HAP-1 (cell line): ENCODE measurements at regions not wholly inside any gene's neighbourhood (a gene's known extent, or its start where the extent isn't known, plus 50 kb on each side); places are given as distances from the start of the nearest gene placed in this dataset.
"Not testable (repeated sequence)": the region's sequence is repeated elsewhere in the genome, so short reads cannot be mapped to it uniquely, and the experiment has no call there.

ENCODE experiments used
- DNase-seq, 2 experiments: peaks; one replicate each; pipeline ENCODE4 v3.0.0-alpha.2; 2016 to 2020; ENCODE audit warnings: low spot score in 2 of 2
- H3K27me3 ChIP-seq: fragments of 250-450 bp; sonication (Bioruptor Pico); 2 replicates; pipeline ENCODE4 v1.5.1; 2020; ENCODE audit warnings: low read depth, mild to moderate bottlenecking, moderate library complexity
- H3K36me3 ChIP-seq: fragments of 250-450 bp; sonication (Bioruptor Pico); replicated peaks from 2 replicates; pipeline ENCODE4 v1.5.1; 2020; ENCODE audit warnings: mild to moderate bottlenecking
- H3K4me1 ChIP-seq: fragments of 250-450 bp; sonication (Bioruptor Pico); 2 replicates; pipeline ENCODE4 v1.5.1; 2020; ENCODE audit warnings: mild to moderate bottlenecking
- H3K4me3 ChIP-seq: fragments of 250-450 bp; sonication (Bioruptor Pico); 2 replicates; pipeline ENCODE4 v1.5.1; 2020; ENCODE audit warnings: mild to moderate bottlenecking, moderate library complexity
- H3K9me3 ChIP-seq: fragments of 250-450 bp; sonication (Bioruptor Pico); 2 replicates; pipeline ENCODE4 v1.5.1; 2020; ENCODE audit warnings: mild to moderate bottlenecking, moderate library complexity
- in situ Hi-C: fragments of 300-500 bp; cut with MboI; formaldehyde crosslinking; loops from 3 replicates; pipeline ENCODE4 v1.14.3; 2020; ENCODE audit warnings: low sequenced_read_pairs, inconsistent platforms, mixed read lengths

- Histone ChIP-seq H3K4me3 (no peak overlapping the region), H3K4me1 (peaks cover 10% of the 10 kb centered on the region), H3K9me3 (peaks cover 8% of the 10 kb centered on the region; the same call in 1 of the 2 replicates), H3K27me3 (no peaks in the 10 kb centered on the region), H3K36me3 (no peaks in the 10 kb centered on the region)
- no peak for DNase-seq
- in situ Hi-C loops = loop anchor here (10.0 kb wide), 2 partner anchors 205 to 265 kb away; no protein-coding TSS in a partner anchor
Observed at GRCh38 chr21:32929633-32930038, 96.1 kb upstream of the OLIG2 start.

DNA sequence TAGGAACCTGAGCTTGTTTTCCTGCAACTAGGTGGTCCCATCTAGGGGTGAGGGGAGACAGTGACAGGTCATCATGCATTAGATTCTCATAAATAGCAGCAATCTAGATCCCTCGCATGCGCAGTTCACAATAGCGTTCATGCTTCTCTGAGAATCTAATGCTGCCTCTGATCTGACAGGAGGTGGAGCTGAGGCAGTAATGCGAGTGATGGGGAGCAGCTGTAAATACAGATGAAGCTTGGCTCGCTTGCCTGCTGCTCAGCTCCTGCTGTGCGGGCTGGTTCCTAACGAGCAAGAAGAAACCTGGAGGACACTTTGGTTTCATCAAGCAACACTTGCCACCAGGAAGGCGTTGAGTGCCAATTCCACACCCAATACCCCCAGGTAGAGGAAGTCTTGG is 95.1 kb upstream of the OLIG2 start:
- no peaks in the 10 kb centered on the region; the same call in 1 of the 2 replicates for H3K9me3 ChIP-seq
- DNase-seq = no peak
- in situ Hi-C loops = loop anchor here (10.0 kb wide), 2 partner anchors 204 to 264 kb away; no protein-coding TSS in a partner anchor
- H3K27me3 ChIP-seq = no peaks in the 10 kb centered on the region
- no peak overlapping the region for H3K4me3 ChIP-seq
- H3K36me3 ChIP-seq = no peaks in the 10 kb centered on the region
- peaks cover 10% of the 10 kb centered on the region for H3K4me1 ChIP-seq

- in situ Hi-C loops = loop anchor here (10.0 kb wide), 2 partner anchors 201 to 261 kb away; no protein-coding TSS in a partner anchor
- DNase-seq, H3K4me1 ChIP-seq, H3K36me3 ChIP-seq, H3K27me3 ChIP-seq, H3K4me3 ChIP-seq, H3K9me3 ChIP-seq: not testable (repeated sequence)
Observed at GRCh38 chr21:32934068-32934467, 91.7 kb upstream of the OLIG2 start.

DNA sequence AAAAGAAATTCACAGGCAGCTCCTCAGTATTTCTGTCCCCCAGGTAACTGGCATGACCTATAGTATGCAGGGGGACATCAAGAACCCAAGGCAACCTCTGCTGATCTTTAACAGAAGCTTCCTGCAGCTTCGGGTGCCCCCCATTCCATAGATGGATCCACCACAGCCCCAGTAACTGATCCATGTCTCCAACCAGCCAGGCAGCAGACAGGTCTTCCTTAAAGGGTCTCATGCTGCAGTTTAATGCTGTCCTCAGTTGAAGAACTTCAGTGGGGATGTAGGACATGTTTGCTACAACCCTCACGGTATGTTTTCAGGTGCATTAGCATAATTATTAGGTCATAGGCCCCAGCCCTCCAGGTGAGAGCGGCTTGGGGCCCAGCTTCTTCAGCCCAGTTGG is 90.9 kb upstream of the OLIG2 start:
- Histone ChIP-seq H3K36me3 (no peaks in the 10 kb centered on the region), H3K9me3 (no peaks in the 10 kb centered on the region), H3K4me3 (no peak overlapping the region), H3K27me3 (no peaks in the 10 kb centered on the region), H3K4me1 (peaks cover 5% of the 10 kb centered on the region)
- no peak for DNase-seq
- in situ Hi-C loops = loop anchor here (10.0 kb wide), 2 partner anchors 200 to 260 kb away; no protein-coding TSS in a partner anchor

DNA sequence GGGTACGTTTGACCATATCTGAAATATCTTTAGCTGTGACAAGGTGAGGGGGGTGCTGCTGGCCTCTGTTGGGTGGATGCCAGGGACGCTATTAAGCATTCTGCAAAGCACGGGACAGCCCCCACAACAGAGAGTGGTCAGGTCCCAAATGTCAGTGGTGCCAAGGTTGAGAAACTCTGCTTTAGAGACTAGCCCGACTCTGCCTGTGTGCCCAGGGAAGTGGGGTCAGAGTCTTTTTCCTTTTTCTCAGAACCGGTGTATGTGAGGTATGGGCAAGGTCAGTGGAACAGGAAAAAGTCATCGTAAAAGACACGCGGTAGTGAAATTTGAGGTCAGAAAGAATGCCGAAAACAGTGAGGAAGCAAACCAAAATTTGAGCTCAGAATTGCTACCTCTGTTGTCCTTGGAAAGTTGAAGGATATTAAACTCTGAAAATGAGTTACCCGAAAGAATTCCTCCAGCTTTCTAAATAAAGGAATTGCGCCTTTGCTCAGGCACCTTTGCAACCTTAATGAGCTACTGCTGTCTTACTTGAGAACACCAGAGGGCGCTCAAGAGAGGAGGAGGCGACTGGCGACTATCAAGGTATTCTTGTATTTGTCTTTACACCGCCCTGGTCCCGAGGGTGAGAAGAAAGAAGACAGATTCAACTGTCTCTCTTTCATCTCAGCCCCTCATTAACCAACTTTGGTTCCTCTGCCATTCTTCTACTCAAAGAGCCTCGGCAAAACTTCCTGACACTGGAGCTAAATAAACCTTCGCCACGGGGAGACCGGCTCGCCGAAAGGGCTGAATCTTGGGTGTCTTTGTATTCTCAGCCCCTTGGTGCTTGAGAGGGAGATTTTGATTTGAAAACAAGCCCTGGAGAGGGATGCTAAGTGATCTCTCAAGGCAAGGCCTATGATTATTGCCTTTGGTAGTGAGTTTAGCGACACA is 85.4 kb upstream of the OLIG2 start:
- Histone ChIP-seq H3K4me3 (no peak overlapping the region), H3K9me3 (no peaks in the 10 kb centered on the region), H3K4me1 (peaks cover 7% of the 10 kb centered on the region), H3K27me3 (no peaks in the 10 kb centered on the region), H3K36me3 (no peaks in the 10 kb centered on the region)
- in situ Hi-C loops = no loop called here
- peak; percentile 52 to 73 for DNase-seq

- H3K9me3 ChIP-seq = no peaks in the 10 kb centered on the region
- no peak for DNase-seq
- in situ Hi-C loops = no loop called here
- H3K27me3 ChIP-seq = no peaks in the 10 kb centered on the region
- H3K36me3 ChIP-seq = no peaks in the 10 kb centered on the region
- peaks cover 7% of the 10 kb centered on the region for H3K4me1 ChIP-seq
- no peak overlapping the region for H3K4me3 ChIP-seq
Observed at GRCh38 chr21:32941263-32941662, 84.5 kb upstream of the OLIG2 start.

DNA sequence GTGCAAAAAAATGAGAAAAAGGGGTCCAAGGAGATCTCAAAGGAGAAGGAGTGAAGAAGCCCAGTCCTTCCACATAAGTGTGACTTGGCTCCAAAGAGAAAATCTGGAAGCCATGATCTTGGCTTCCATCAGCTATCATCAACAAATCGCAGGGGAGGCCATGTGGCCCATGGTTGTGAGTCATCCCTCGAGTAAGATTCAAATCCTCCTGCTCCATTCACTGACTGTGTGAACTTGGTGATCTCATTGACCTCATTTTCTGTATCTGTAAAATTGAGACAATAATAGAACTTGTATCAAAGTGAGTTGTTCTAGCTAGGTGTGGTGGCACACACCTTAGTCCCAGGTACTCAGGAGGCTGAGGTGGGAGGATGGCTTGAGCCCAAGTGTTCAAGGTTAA is 79.1 kb upstream of the OLIG2 start:
- Histone ChIP-seq H3K9me3 (no peaks in the 10 kb centered on the region), H3K36me3 (no peaks in the 10 kb centered on the region), H3K4me1 (peaks cover 9% of the 10 kb centered on the region), H3K4me3 (no peak overlapping the region), H3K27me3 (no peaks in the 10 kb centered on the region)
- no peak for DNase-seq
- in situ Hi-C loops = no loop called here

- in situ Hi-C loops = no loop called here
- H3K27me3 ChIP-seq = no peaks in the 10 kb centered on the region
- DNase-seq = no peak
- H3K36me3 ChIP-seq = no peaks in the 10 kb centered on the region
- H3K4me3 ChIP-seq = no peak overlapping the region
- H3K9me3 ChIP-seq = no peaks in the 10 kb centered on the region
- peaks cover 20% of the 10 kb centered on the region for H3K4me1 ChIP-seq
Observed at GRCh38 chr21:32947736-32948135, 78.0 kb upstream of the OLIG2 start.

DNA sequence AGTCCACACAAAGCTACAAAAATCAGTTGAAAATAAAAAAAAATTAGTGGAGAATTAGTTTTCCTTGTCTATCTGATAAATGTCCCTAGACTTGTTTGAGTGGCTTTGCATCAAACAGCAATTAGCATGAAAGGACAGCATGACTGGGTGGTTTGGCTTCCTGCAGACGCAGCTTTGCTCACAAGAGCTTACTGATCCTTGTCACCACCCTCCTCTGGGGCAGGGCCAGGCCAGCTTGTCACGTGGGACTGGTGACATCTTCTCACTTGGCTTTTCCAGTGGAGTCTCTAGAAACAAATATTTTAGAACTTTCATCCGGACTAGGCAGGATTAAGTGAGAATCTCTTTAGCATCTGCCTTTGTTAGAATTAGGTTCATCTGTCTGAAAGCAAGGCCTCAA is 76.0 kb upstream of the OLIG2 start:
- Histone ChIP-seq H3K36me3 (no peaks in the 10 kb centered on the region), H3K9me3 (no peaks in the 10 kb centered on the region), H3K27me3 (no peaks in the 10 kb centered on the region), H3K4me1 (peaks cover 36% of the 10 kb centered on the region), H3K4me3 (no peak overlapping the region)
- no peak for DNase-seq
- in situ Hi-C loops = no loop called here

DNA sequence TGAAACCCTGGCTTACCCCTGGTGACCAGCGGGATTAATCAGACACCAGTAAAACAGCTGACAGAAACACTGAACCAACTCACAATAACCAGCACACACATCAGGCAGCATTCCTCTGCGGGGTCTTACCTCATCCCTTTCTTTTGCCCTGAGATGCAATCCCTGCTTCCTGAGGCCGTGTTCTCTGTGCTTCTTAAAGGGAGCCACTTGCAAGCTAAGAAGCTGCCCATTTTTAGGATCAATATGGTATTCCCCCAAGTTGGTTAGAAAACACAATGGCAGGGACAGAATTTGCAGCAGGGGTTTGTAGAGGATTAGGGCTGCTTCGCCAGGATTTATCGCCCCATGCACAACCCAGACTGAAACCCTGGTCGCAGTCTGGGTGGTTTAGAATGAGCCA is 74.7 kb upstream of the OLIG2 start:
- Histone ChIP-seq H3K36me3 (no peaks in the 10 kb centered on the region), H3K4me1 (peaks cover 47% of the 10 kb centered on the region), H3K4me3 (no peak overlapping the region), H3K9me3 (no peaks in the 10 kb centered on the region), H3K27me3 (no peaks in the 10 kb centered on the region)
- in situ Hi-C loops = no loop called here
- DNase-seq = no peak

DNA sequence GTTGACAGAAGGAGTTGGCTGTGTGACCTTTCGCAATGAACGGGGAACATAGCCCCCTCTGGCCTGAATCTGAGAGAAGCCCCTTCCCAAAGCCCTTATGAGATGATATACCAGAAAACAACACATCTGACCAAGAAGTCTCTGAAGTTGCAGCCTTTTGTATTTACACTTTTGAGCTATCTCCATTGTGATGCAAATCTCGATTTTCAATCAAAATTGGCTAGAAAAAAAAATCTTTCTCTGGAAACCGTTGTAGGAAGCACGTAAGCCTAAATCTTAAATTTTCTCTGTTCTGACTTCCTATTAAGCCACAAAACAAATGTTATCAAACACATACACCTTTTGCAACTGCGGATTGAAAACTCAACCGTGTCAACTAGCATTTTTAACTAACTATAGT is 71.4 kb upstream of the OLIG2 start:
- Histone ChIP-seq H3K27me3 (no peaks in the 10 kb centered on the region), H3K4me1 (peaks cover 60% of the 10 kb centered on the region), H3K9me3 (no peaks in the 10 kb centered on the region), H3K36me3 (no peaks in the 10 kb centered on the region), H3K4me3 (no peak overlapping the region)
- peak in 1 of 2 experiments; percentile 60 for DNase-seq
- in situ Hi-C loops = no loop called here

- H3K36me3 ChIP-seq = no peaks in the 10 kb centered on the region
- no peaks in the 10 kb centered on the region for H3K9me3 ChIP-seq
- no peak for DNase-seq
- H3K4me1 ChIP-seq = peaks cover 71% of the 10 kb centered on the region
- H3K27me3 ChIP-seq = no peaks in the 10 kb centered on the region
- H3K4me3 ChIP-seq = no peak overlapping the region
- in situ Hi-C loops = no loop called here
Observed at GRCh38 chr21:32955311-32956060, 70.2 kb upstream of the OLIG2 start.

DNA sequence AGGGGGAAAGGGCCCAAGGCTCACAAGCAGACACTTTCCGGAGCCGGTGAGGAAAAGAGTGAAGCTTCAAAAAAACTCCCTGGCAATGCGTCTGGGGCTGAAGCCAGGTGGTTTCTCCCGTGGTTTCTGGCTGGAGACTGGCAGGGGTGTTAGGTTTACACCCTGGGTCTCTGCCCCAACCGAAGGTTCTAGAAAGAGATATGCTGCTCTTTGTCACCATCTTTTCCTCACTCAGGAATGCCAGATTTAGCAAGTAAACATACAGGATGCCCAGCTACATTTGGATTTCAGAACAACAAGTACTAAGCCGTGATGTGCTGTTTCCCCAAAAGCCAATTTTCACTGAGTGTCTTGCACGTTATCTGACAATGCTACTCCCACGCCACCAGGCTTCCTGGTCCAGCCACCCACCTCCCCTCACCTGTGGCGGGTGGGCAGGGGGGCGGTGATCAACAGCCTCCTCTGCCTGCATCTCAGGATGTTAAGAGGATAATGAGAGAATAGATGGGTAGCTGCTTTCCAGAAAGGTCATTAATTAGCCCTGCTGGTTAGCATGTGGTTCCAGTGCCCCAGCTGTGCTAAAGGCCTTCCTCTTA is 69.6 kb upstream of the OLIG2 start:
- DNase-seq = no peak
- H3K36me3 ChIP-seq = no peaks in the 10 kb centered on the region
- peaks cover 67% of the 10 kb centered on the region for H3K4me1 ChIP-seq
- in situ Hi-C loops = no loop called here
- no peaks in the 10 kb centered on the region for H3K9me3 ChIP-seq
- no peak overlapping the region for H3K4me3 ChIP-seq
- no peaks in the 10 kb centered on the region for H3K27me3 ChIP-seq
